ENCODE measurements at regions not wholly inside any gene's neighbourhood (a gene's known extent, or its start where the extent isn't known, plus 50 kb on each side); places are given as distances from the start of the nearest gene placed in this dataset.

DNA sequence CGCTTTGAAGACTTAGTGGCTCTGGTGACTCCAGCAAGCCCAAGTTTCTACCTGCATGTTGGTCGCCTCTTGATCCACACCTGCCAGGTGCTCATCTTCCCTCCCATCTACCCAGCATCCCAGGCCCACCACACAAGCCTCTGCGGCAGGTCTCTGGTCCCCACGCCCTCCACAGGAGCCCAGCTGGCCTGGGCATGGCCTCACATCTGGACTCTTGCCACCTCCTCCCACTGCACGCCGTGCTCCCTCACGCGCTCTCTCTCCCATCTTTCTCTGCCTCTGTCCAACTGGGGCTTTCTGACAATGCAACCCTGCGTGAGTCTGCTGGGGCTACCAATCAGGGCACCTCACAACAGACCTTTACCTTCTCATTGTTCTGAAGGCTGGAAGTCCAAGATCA lies 50.2 kb upstream of the FGFR2 start:
- TF ChIP-seq, protein P1, sequence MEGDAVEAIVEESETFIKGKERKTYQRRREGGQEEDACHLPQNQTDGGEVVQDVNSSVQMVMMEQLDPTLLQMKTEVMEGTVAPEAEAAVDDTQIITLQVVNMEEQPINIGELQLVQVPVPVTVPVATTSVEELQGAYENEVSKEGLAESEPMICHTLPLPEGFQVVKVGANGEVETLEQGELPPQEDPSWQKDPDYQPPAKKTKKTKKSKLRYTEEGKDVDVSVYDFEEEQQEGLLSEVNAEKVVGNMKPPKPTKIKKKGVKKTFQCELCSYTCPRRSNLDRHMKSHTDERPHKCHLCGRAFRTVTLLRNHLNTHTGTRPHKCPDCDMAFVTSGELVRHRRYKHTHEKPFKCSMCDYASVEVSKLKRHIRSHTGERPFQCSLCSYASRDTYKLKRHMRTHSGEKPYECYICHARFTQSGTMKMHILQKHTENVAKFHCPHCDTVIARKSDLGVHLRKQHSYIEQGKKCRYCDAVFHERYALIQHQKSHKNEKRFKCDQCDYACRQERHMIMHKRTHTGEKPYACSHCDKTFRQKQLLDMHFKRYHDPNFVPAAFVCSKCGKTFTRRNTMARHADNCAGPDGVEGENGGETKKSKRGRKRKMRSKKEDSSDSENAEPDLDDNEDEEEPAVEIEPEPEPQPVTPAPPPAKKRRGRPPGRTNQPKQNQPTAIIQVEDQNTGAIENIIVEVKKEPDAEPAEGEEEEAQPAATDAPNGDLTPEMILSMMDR (IDR thresholded peaks at IDR 0.05; ENCODE audit: low read depth, low read length, poor library complexity, severe bottlenecking) = no peak
- TF ChIP-seq EZH2phosphoT487 (IDR thresholded peaks at IDR 0.05; ENCODE audit: borderline replicate concordance, low read length) = no peak
- Histone ChIP-seq H4K20me1 (ENCODE audit: control insufficient read depth, insufficient read depth, low read depth, low read length) (no peaks in the 10 kb centered on the region), H3K9me3 (ENCODE audit: control insufficient read depth, insufficient read depth, low read length) (no peaks in the 10 kb centered on the region), H3F3A (ENCODE audit: control insufficient read depth, insufficient read depth) (no peaks in the 10 kb centered on the region), H3K27me3 (ENCODE audit: control insufficient read depth, low read length) (peaks cover 4% of the 10 kb centered on the region), H3K79me2 (ENCODE audit: control insufficient read depth, low read length) (no peaks in the 10 kb centered on the region), H3K36me3 (ENCODE audit: control insufficient read depth, low read length) (no peaks in the 10 kb centered on the region), H3K4me3 (ENCODE audit: low read length) (no peak overlapping the region), H3K4me1 (ENCODE audit: control insufficient read depth, low read length) (no peaks in the 10 kb centered on the region), H3K27ac (ENCODE audit: low read depth, low read length) (no peak overlapping the region), H3K9me2 (replicated peaks; ENCODE audit: control insufficient read depth, low read length) (no peaks in the 10 kb centered on the region), H3K4me2 (ENCODE audit: low read length) (no peak overlapping the region)

DNA sequence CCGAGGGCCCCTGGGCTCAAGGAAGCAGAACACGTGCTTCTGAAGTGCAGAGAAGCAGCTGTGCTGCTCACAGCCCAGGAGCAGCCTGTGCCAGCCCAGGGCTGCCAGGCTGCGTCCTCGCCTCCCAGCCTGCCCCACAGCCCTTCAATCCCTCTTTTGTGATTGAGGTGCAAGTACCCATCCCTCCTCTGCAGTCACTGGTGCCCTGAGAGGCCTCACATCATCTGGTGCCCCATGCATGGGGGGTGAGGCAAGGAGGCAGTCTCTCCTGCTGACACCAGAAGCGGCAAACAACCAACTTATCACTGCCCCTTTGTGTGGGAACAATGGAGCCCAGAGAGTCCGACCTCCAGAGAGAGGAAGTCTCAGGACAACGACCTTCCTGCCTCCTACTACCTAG lies 49.8 kb upstream of the FGFR2 start:
- Histone ChIP-seq H3K36me3 (ENCODE audit: control insufficient read depth, low read length) (no peaks in the 10 kb centered on the region), H3K4me1 (ENCODE audit: control insufficient read depth, low read length) (no peaks in the 10 kb centered on the region), H3K79me2 (ENCODE audit: control insufficient read depth, low read length) (no peaks in the 10 kb centered on the region), H3K9me3 (ENCODE audit: control insufficient read depth, insufficient read depth, low read length) (no peaks in the 10 kb centered on the region), H4K20me1 (ENCODE audit: control insufficient read depth, insufficient read depth, low read depth, low read length) (no peaks in the 10 kb centered on the region), H3F3A (ENCODE audit: control insufficient read depth, insufficient read depth) (no peaks in the 10 kb centered on the region), H3K4me3 (ENCODE audit: low read length) (no peak overlapping the region), H3K27me3 (ENCODE audit: control insufficient read depth, low read length) (peaks cover 4% of the 10 kb centered on the region), H3K4me2 (ENCODE audit: low read length) (no peak overlapping the region), H3K9me2 (replicated peaks; ENCODE audit: control insufficient read depth, low read length) (no peaks in the 10 kb centered on the region), H3K27ac (ENCODE audit: low read depth, low read length) (no peak overlapping the region)
- no peak for TF ChIP-seq EZH2phosphoT487 (IDR thresholded peaks at IDR 0.05; ENCODE audit: borderline replicate concordance, low read length)
- TF ChIP-seq, protein P1 (IDR thresholded peaks at IDR 0.05; ENCODE audit: low read depth, low read length, poor library complexity, severe bottlenecking) = no peak
